ENCODE measurements at regions not wholly inside any gene's neighbourhood (a gene's known extent, or its start where the extent isn't known, plus 50 kb on each side); places are given as distances from the start of the nearest gene placed in this dataset.
"Not testable (repeated sequence)": the region's sequence is repeated elsewhere in the genome, so short reads cannot be mapped to it uniquely, and the experiment has no call there.

- H3K9me2 ChIP-seq (replicated peaks; ENCODE audit: control insufficient read depth, low read length) = no peaks in the 10 kb centered on the region
- H3K27ac ChIP-seq (ENCODE audit: low read depth, low read length) = no peak overlapping the region
- TF ChIP-seq CTCF (IDR thresholded peaks at IDR 0.05; ENCODE audit: low read depth, low read length, poor library complexity, severe bottlenecking) (no peak), EZH2phosphoT487 (IDR thresholded peaks at IDR 0.05; ENCODE audit: borderline replicate concordance, low read length) (no peak)
- H3K79me2 ChIP-seq (ENCODE audit: control insufficient read depth, low read length) = no peaks in the 10 kb centered on the region
- no peaks in the 10 kb centered on the region for H3K4me1 ChIP-seq (ENCODE audit: control insufficient read depth, low read length)
- no peaks in the 10 kb centered on the region for H3F3A ChIP-seq (ENCODE audit: control insufficient read depth, insufficient read depth)
- no peaks in the 10 kb centered on the region for H4K20me1 ChIP-seq (ENCODE audit: control insufficient read depth, insufficient read depth, low read depth, low read length)
- no peaks in the 10 kb centered on the region for H3K27me3 ChIP-seq (ENCODE audit: control insufficient read depth, low read length)
- H3K4me3 ChIP-seq (ENCODE audit: low read length) = no peak overlapping the region
- no peaks in the 10 kb centered on the region for H3K9me3 ChIP-seq (ENCODE audit: control insufficient read depth, insufficient read depth, low read length)
- H3K36me3 ChIP-seq (ENCODE audit: control insufficient read depth, low read length) = no peaks in the 10 kb centered on the region
- no peak overlapping the region for H3K4me2 ChIP-seq (ENCODE audit: low read length)
These were observed 227.7 kb downstream of the RPIA start for GRCh38 chr2:88919087-88919738.

GRCh38 chr2:88920399-88920798 is 228.9 kb downstream of the RPIA start:
- not testable (repeated sequence) for H3K4me1 ChIP-seq (ENCODE audit: control insufficient read depth, low read length); H3K4me2 ChIP-seq (ENCODE audit: low read length); H3K9me2 ChIP-seq (replicated peaks; ENCODE audit: control insufficient read depth, low read length); H3K9me3 ChIP-seq (ENCODE audit: control insufficient read depth, insufficient read depth, low read length); H3F3A ChIP-seq (ENCODE audit: control insufficient read depth, insufficient read depth); H3K36me3 ChIP-seq (ENCODE audit: control insufficient read depth, low read length); H3K4me3 ChIP-seq (ENCODE audit: low read length); H3K27ac ChIP-seq (ENCODE audit: low read depth, low read length); H3K27me3 ChIP-seq (ENCODE audit: control insufficient read depth, low read length); H3K79me2 ChIP-seq (ENCODE audit: control insufficient read depth, low read length); H4K20me1 ChIP-seq (ENCODE audit: control insufficient read depth, insufficient read depth, low read depth, low read length)

- no peaks in the 10 kb centered on the region for H3K9me3 ChIP-seq (ENCODE audit: control insufficient read depth, insufficient read depth, low read length)
- no peak for TF ChIP-seq EZH2phosphoT487 (IDR thresholded peaks at IDR 0.05; ENCODE audit: borderline replicate concordance, low read length)
- no peak for TF ChIP-seq CTCF (IDR thresholded peaks at IDR 0.05; ENCODE audit: low read depth, low read length, poor library complexity, severe bottlenecking)
- no peaks in the 10 kb centered on the region for H3K9me2 ChIP-seq (replicated peaks; ENCODE audit: control insufficient read depth, low read length)
- no peaks in the 10 kb centered on the region for H3K27me3 ChIP-seq (ENCODE audit: control insufficient read depth, low read length)
- H3K4me2 ChIP-seq (ENCODE audit: low read length) = no peak overlapping the region
- H3K27ac ChIP-seq (ENCODE audit: low read depth, low read length) = no peak overlapping the region
- H3K4me3 ChIP-seq (ENCODE audit: low read length) = no peak overlapping the region
- H3F3A ChIP-seq (ENCODE audit: control insufficient read depth, insufficient read depth) = no peaks in the 10 kb centered on the region
- H3K79me2 ChIP-seq (ENCODE audit: control insufficient read depth, low read length) = no peaks in the 10 kb centered on the region
- H3K4me1 ChIP-seq (ENCODE audit: control insufficient read depth, low read length) = no peaks in the 10 kb centered on the region
- no peaks in the 10 kb centered on the region for H3K36me3 ChIP-seq (ENCODE audit: control insufficient read depth, low read length)
- H4K20me1 ChIP-seq (ENCODE audit: control insufficient read depth, insufficient read depth, low read depth, low read length) = no peaks in the 10 kb centered on the region
These were observed 233.1 kb downstream of the RPIA start for GRCh38 chr2:88924533-88924932.

- TF ChIP-seq EZH2phosphoT487 (IDR thresholded peaks at IDR 0.05; ENCODE audit: borderline replicate concordance, low read length) = no peak
- TF ChIP-seq CTCF (IDR thresholded peaks at IDR 0.05; ENCODE audit: low read depth, low read length, poor library complexity, severe bottlenecking) = no peak
- Histone ChIP-seq H4K20me1 (ENCODE audit: control insufficient read depth, insufficient read depth, low read depth, low read length) (no peaks in the 10 kb centered on the region), H3K4me3 (ENCODE audit: low read length) (no peak overlapping the region), H3K27me3 (ENCODE audit: control insufficient read depth, low read length) (no peaks in the 10 kb centered on the region), H3K9me3 (ENCODE audit: control insufficient read depth, insufficient read depth, low read length) (no peaks in the 10 kb centered on the region), H3K36me3 (ENCODE audit: control insufficient read depth, low read length) (no peaks in the 10 kb centered on the region), H3K79me2 (ENCODE audit: control insufficient read depth, low read length) (no peaks in the 10 kb centered on the region), H3K4me2 (ENCODE audit: low read length) (no peak overlapping the region), H3K9me2 (replicated peaks; ENCODE audit: control insufficient read depth, low read length) (no peaks in the 10 kb centered on the region), H3K27ac (ENCODE audit: low read depth, low read length) (no peak overlapping the region), H3K4me1 (ENCODE audit: control insufficient read depth, low read length) (no peaks in the 10 kb centered on the region), H3F3A (ENCODE audit: control insufficient read depth, insufficient read depth) (no peaks in the 10 kb centered on the region)
These were observed 234.4 kb downstream of the RPIA start for GRCh38 chr2:88925770-88926462.

Measured in DOHH2 (cell line).